ENCODE measurements at regions not wholly inside any gene's neighbourhood (a gene's known extent, or its start where the extent isn't known, plus 50 kb on each side); places are given as distances from the start of the nearest gene placed in this dataset.

GRCh38 chr4:176610594-176610993 is 182.1 kb downstream of the VEGFC start:
- TF ChIP-seq CTCF (IDR thresholded peaks at IDR 0.05) (no peak), POLR2A (IDR thresholded peaks at IDR 0.05) (no peak)
